Kidney (tissue), 13 donors: ENCODE measurements at regions not wholly inside any gene's neighbourhood (a gene's known extent, or its start where the extent isn't known, plus 50 kb on each side); places are given as distances from the start of the nearest gene placed in this dataset.

ENCODE experiments used
- DNase-seq, 5 donors: peaks; one replicate each; pipeline ENCODE4 v3.0.0-alpha.2; 2013 to 2020
- FAIRE-seq: peaks from 2 replicates; lab custom pipeline; 2012; peaks lifted over from hg19 to GRCh38; lab: Jason Lieb, UNC
- H3K27ac ChIP-seq, 2 donors: one replicate each; pipeline ENCODE4 v1.7.0; 2013; ENCODE audit warnings: low read depth in 2 of 2, low read length in 2 of 2, inconsistent platforms in 1 of 2
- H3K27me3 ChIP-seq: one replicate; pipeline ENCODE4 v1.7.1; 2013; ENCODE audit warnings: low read length, inconsistent platforms; ENCODE audit not compliant: control insufficient read depth, insufficient read depth
- H3K36me3 ChIP-seq, 3 donors: one replicate each; pipeline versions ENCODE4 v1.7.0 to v1.7.1; 2013; ENCODE audit warnings: low read length in 3 of 3, control low read depth in 1 of 3, inconsistent platforms in 1 of 3; ENCODE audit not compliant: insufficient read depth in 3 of 3, control insufficient read depth in 2 of 3
- H3K4me1 ChIP-seq, 3 donors: one replicate each; pipeline versions ENCODE4 v1.7.0 to v1.7.1; 2013; ENCODE audit warnings: low read length in 3 of 3, inconsistent platforms in 1 of 3, low read depth in 1 of 3; ENCODE audit not compliant: control insufficient read depth in 2 of 3, insufficient read depth in 2 of 3
- H3K4me3 ChIP-seq, 3 donors: one replicate each; pipeline versions ENCODE4 v1.7.0 to v1.8.1; 2013; ENCODE audit warnings: low read length in 3 of 3, control low read depth in 1 of 3, inconsistent platforms in 1 of 3
- H3K9ac ChIP-seq, 3 donors: one replicate each; pipeline versions ENCODE4 v1.7.0 to v1.7.1; 2013; ENCODE audit warnings: low read length in 3 of 3, control low read depth in 1 of 3, inconsistent platforms in 1 of 3
- H3K9me3 ChIP-seq, 3 donors: one replicate each; pipeline versions ENCODE4 v1.7.0 to v1.7.1; 2013; ENCODE audit warnings: low read length in 3 of 3, control low read depth in 1 of 3, inconsistent platforms in 1 of 3; ENCODE audit not compliant: control insufficient read depth in 2 of 3, insufficient read depth in 1 of 3
- CTCF ChIP-seq: IDR thresholded peaks from 3 replicates; pipeline ENCODE4 v1.5.1; 2012; ENCODE audit warnings: mild to moderate bottlenecking, moderate library complexity, borderline replicate concordance; ENCODE audit not compliant: insufficient read depth; ENCODE audit errors: extremely low read depth
- intact Hi-C: fragments of 100-400 bp; cut with DNase I; formaldehyde crosslinking; loops from one replicate; pipeline ENCODE4 v1.11.1; 2022
- donor health status: control.
- donor health status: control.
- donor health status: control.
- donor health status: control.
- donor health status: control.
- donor health status: DM: yes; HTN: yes; CAD: no.
- donor health status: Normal renal cell carcinoma (clear cell type).

GRCh38 chr20:1809131-1809572 lies 86.1 kb upstream of the SIRPA start:
- TF ChIP-seq CTCF, result no peak
- H3K27me3 ChIP-seq, result no peaks in the 10 kb centered on the region
- peaks cover 0 to 3% (median 0%) of the 10 kb centered on the region in 3 donors for H3K4me1 ChIP-seq
- no peaks in the 10 kb centered on the region for H3K9me3 ChIP-seq
- DNase-seq, result no peak
- no peak overlapping the region for H3K4me3 ChIP-seq
- no peaks in the 10 kb centered on the region for H3K36me3 ChIP-seq
- H3K27ac ChIP-seq, result no peak overlapping the region
- intact Hi-C loops, result no loop called here
- no peak for FAIRE-seq
- no peak overlapping the region for H3K9ac ChIP-seq

DNA sequence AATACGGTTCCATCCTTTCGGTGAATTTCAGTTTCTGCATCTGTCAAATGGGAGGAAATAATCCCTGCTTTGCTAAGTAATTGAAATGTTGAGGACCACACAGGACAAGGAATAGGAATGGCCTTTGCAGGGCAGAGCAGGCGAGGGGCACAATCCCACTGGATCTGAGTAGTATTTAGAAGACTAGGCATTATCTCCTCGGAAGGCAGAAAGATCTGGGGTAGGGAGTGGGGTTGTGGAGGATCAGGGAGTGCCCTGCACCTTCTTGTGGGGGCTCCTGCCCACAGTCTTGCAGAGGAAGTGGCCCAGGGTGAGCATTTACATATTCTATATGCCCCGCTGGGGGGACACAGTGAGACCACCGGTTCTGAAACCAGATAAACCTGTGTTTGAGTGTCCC lies 87.1 kb upstream of the SIRPA start:
- Histone ChIP-seq H3K27me3 (no peaks in the 10 kb centered on the region), H3K9me3 (no peaks in the 10 kb centered on the region), H3K27ac (no peak overlapping the region), H3K4me3 (no peak overlapping the region), H3K9ac (no peak overlapping the region), H3K4me1 (peaks cover 0 to 3% (median 0%) of the 10 kb centered on the region in 3 donors), H3K36me3 (no peaks in the 10 kb centered on the region)
- intact Hi-C loops, result no loop called here
- no peak for TF ChIP-seq CTCF
- FAIRE-seq (no peak), DNase-seq (peak in 1 of 5 donors; percentile 18)

DNA sequence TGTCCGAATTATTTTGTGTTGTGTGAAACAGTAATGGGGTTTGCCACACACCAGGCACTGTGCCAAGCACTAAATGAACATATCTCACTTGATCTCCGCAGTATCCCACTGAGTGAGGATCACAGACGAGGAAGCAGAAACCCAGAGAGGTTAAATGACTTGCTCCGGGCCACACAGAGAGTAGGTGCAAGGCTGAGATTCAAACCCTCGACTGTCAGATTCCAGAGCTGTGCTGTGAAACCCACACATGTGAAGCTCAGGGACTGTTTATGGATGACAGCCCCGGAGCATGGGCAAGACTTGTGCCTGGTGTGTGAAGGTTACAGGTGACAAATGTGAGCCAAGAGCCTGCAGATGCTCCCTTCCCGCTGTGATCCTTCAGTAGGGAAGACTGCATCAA lies 87.8 kb upstream of the SIRPA start:
- no peaks in the 10 kb centered on the region for H3K27me3 ChIP-seq
- intact Hi-C loops, result no loop called here
- H3K4me1 ChIP-seq, result peaks cover 0 to 3% (median 0%) of the 10 kb centered on the region in 3 donors
- TF ChIP-seq CTCF, result no peak
- H3K4me3 ChIP-seq, result no peak overlapping the region
- H3K36me3 ChIP-seq, result no peaks in the 10 kb centered on the region
- H3K9me3 ChIP-seq, result no peaks in the 10 kb centered on the region
- DNase-seq, result peak in 1 of 5 donors; percentile 29
- no peak overlapping the region for H3K9ac ChIP-seq
- no peak for FAIRE-seq
- H3K27ac ChIP-seq, result no peak overlapping the region

- Histone ChIP-seq H3K9me3 (no peaks in the 10 kb centered on the region), H3K4me3 (no peak overlapping the region), H3K9ac (no peak overlapping the region), H3K27ac (no peak overlapping the region), H3K27me3 (no peaks in the 10 kb centered on the region), H3K36me3 (no peaks in the 10 kb centered on the region), H3K4me1 (peaks cover 0 to 3% (median 0%) of the 10 kb centered on the region in 3 donors)
- DNase-seq, result peak in 1 of 5 donors; percentile 31
- TF ChIP-seq CTCF, result no peak
- intact Hi-C loops, result no loop called here
- no peak for FAIRE-seq
Observed at GRCh38 chr20:1806456-1806855, 88.8 kb upstream of the SIRPA start.
